Cardiac muscle cell (in vitro differentiated cells and primary cell): ENCODE measurements at regions not wholly inside any gene's neighbourhood (a gene's known extent, or its start where the extent isn't known, plus 50 kb on each side); places are given as distances from the start of the nearest gene placed in this dataset.

Source experiments
- DNase-seq, 2 donors: peaks; one replicate each; pipeline versions ENCODE4 v3.0.0 to v3.0.0-alpha.2; 2010 to 2017; ENCODE audit warnings: low read depth in 1 of 2, low spot score in 1 of 2
- H3K27ac ChIP-seq: fragments of 200-600 bp; sonication (generic); 2 replicates; pipeline ENCODE4 v1.5.1; 2016
- H3K27me3 ChIP-seq: fragments of 200-600 bp; sonication (generic); 2 replicates; pipeline ENCODE4 v1.6.0; 2016; ENCODE audit warnings: control low read depth
- H3K36me3 ChIP-seq: fragments of 200-600 bp; sonication (generic); 2 replicates; pipeline ENCODE4 v1.5.1; 2016; ENCODE audit warnings: control low read depth
- H3K4me1 ChIP-seq: fragments of 200-600 bp; sonication (generic); 2 replicates; pipeline ENCODE4 v1.8.1; 2017; ENCODE audit warnings: low read depth, mild to moderate bottlenecking, mixed run types
- H3K4me3 ChIP-seq: fragments of 200-600 bp; sonication (generic); 2 replicates; pipeline ENCODE4 v1.5.1; 2016; ENCODE audit warnings: mild to moderate bottlenecking
- H3K9me3 ChIP-seq: fragments of 200-600 bp; sonication (generic); 2 replicates; pipeline ENCODE4 v1.5.1; 2017; ENCODE audit warnings: low read depth, mild to moderate bottlenecking, control low read depth
- TF ChIP-seq, protein P1 (sequence below): IDR thresholded peaks from 2 replicates; pipeline ENCODE4 v1.5.1; 2012; ENCODE audit warnings: low read depth, mild to moderate bottlenecking, low read length

DNA sequence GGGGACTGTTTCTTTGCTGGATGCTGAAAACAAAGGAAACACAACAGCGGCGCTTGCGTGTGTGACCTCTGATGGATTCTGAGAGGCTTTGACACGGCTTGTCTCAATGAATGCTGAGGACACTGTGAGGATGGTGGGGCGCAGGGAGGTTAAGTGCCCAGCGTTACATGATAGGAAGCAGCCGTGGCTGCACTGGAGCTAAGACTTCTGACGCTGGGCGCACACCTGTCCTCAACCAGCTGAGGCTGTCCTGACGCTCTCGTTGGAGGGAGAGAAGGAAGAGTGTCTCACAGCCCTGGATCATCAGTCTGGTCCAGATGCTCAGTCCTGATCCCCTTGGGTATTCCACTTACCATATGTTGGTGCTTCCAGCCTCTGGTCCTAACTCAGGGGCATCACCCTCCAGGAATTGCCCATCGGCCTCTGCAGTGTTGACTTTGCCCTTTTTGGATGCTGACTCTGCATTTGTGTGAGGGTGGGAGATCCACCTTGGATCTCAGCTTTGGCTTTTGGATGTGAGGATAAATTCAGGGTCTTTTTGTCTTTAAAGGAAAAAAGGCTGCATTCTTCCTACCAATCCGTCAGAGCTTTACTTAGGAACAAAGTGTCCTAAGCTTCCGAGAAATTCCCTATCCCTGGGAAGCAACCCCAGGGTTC, 125.2 kb downstream of the ZNF664 start:
- H3K4me1 ChIP-seq: no peaks in the 10 kb centered on the region
- no peak overlapping the region for H3K27ac ChIP-seq
- no peak for DNase-seq
- no peaks in the 10 kb centered on the region for H3K9me3 ChIP-seq
- H3K36me3 ChIP-seq: no peaks in the 10 kb centered on the region
- no peaks in the 10 kb centered on the region for H3K27me3 ChIP-seq
- H3K4me3 ChIP-seq: no peak overlapping the region
- TF ChIP-seq, protein P1, sequence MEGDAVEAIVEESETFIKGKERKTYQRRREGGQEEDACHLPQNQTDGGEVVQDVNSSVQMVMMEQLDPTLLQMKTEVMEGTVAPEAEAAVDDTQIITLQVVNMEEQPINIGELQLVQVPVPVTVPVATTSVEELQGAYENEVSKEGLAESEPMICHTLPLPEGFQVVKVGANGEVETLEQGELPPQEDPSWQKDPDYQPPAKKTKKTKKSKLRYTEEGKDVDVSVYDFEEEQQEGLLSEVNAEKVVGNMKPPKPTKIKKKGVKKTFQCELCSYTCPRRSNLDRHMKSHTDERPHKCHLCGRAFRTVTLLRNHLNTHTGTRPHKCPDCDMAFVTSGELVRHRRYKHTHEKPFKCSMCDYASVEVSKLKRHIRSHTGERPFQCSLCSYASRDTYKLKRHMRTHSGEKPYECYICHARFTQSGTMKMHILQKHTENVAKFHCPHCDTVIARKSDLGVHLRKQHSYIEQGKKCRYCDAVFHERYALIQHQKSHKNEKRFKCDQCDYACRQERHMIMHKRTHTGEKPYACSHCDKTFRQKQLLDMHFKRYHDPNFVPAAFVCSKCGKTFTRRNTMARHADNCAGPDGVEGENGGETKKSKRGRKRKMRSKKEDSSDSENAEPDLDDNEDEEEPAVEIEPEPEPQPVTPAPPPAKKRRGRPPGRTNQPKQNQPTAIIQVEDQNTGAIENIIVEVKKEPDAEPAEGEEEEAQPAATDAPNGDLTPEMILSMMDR: no peak

DNA sequence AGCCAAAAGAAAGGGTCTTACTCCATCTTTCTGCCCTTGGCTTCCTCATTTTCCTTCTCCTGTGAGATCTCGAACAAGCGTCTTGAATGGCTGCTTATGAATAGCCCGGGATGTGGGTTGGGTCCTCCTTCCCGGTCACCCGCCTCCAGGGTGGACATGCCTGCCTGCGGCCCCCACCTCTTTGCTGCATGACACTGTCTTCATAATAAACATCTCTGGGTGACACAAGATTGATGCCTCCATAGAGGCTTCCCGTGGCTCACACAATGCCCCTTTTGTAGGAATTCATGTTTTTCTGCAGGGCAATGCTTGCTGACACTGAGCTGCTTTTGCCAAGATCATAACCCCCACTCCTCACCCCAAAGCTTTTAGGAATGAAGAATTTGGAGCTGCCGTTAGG, 125.9 kb downstream of the ZNF664 start:
- Histone ChIP-seq H3K36me3 (no peaks in the 10 kb centered on the region), H3K4me1 (no peaks in the 10 kb centered on the region), H3K27me3 (no peaks in the 10 kb centered on the region), H3K9me3 (no peaks in the 10 kb centered on the region), H3K4me3 (no peak overlapping the region), H3K27ac (no peak overlapping the region)
- TF ChIP-seq, protein P1: no peak
- DNase-seq: no peak

DNA sequence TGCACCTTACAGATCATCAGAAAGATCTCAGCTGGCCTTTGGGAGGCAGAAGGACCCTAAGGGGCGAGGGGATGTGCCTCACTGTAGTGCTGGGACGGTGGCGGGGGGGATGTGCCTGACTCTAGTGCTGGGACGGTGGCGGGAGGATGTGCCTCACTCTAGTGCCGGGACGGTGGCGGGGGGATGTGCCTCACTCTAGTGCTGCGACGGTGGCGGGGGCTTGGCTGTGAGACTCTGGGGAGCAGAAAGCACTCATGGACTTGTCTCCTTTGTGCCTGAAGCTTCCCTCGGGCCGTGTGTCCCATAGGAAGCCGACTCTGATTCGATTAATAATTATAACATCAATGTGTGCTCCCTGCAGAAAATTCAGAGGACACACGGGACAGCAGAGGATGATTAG, 126.6 kb downstream of the ZNF664 start:
- TF ChIP-seq, protein P1: no peak
- Histone ChIP-seq H3K9me3 (no peaks in the 10 kb centered on the region), H3K4me3 (no peak overlapping the region), H3K4me1 (no peaks in the 10 kb centered on the region), H3K27ac (no peak overlapping the region), H3K27me3 (no peaks in the 10 kb centered on the region), H3K36me3 (no peaks in the 10 kb centered on the region)
- no peak for DNase-seq

DNA sequence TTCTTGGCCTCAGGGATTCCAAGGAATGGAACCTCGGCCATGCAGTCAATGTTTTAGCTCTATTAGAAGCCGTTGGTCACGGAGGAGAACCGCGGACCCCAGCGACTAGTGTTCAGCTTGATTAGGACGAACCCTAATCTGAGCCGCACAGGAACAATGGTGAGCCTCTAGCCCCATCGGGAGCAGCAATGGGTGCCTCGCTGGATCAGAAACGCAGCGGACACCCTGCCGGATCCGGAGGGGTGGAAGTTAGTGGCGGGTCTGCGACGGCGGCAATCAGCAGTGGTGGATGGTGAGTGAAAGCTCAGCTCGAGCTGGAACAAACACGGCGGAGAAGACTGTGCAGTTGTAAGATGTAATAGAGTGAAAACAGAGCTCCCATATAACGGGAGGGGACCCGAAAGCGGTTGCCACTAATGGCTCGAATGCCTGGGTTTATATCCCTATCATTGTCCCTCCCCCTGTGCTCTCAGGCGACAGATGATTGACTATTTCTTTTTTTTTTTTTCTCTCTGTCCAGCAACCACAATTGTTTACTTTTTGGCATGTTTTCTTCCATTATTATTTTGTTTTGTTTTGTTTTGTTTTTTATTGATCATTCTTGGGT, 127.7 kb downstream of the ZNF664 start:
- TF ChIP-seq, protein P1: no peak
- no peak overlapping the region for H3K27ac ChIP-seq
- H3K27me3 ChIP-seq: no peaks in the 10 kb centered on the region
- DNase-seq: no peak
- H3K4me3 ChIP-seq: no peak overlapping the region
- H3K4me1 ChIP-seq: no peaks in the 10 kb centered on the region
- H3K9me3 ChIP-seq: no peaks in the 10 kb centered on the region
- H3K36me3 ChIP-seq: no peaks in the 10 kb centered on the region

DNA sequence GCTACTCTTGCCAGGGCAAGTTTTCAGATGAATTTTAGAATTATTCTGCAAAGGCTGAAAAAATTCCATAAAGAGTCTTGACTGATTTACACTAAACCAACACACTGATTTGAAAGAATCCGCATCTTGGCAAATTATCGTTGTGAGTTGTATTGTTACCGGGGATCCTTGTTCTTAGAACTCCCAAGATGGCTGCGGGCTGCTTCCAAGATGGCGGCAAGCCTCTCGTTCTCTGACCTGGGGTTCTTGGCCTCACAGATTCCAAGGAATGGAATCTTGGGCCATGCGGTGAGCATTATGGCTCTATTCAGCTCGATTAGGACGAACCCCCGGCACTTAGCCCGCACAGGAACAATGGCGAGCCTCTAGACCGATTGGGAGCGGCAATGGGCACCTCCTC, 132.5 kb downstream of the ZNF664 start:
- no peak overlapping the region for H3K4me3 ChIP-seq
- no peak for DNase-seq
- no peaks in the 10 kb centered on the region for H3K4me1 ChIP-seq
- TF ChIP-seq, protein P1: no peak
- no peak overlapping the region for H3K27ac ChIP-seq
- no peaks in the 10 kb centered on the region for H3K36me3 ChIP-seq
- H3K9me3 ChIP-seq: no peaks in the 10 kb centered on the region
- no peaks in the 10 kb centered on the region for H3K27me3 ChIP-seq
